GM12878 (cell line): ENCODE measurements at regions not wholly inside any gene's neighbourhood (a gene's known extent, or its start where the extent isn't known, plus 50 kb on each side); places are given as distances from the start of the nearest gene placed in this dataset.

ENCODE experiments used
- ATAC-seq: fragments of 200-7000 bp; cut with Tn5 transposase; 3 replicates; pipeline ENCODE4 v1.9.1; 2020; ENCODE audit warnings: mild to moderate bottlenecking, moderate library complexity
- BruUV-seq: library from RNA; stranded (reverse); fragments of 400-500 nt; replicated peaks from 2 replicates; lab custom pipeline; 2021; lab: Mats Ljungman, UMichigan
- CTCF ChIA-PET: fragments of 300-600 bp; sonication (Branson Sonifier 250); formaldehyde crosslinking; extraction: SDS; loops from one replicate; lab custom pipeline; 2021; ENCODE audit warnings: inconsistent platforms; lab: Yijun Ruan, JAX
- POLR2A ChIA-PET: fragments of 350-600 bp; formaldehyde crosslinking; extraction: SDS; loops from one replicate; lab custom pipeline; 2021; ENCODE audit warnings: inconsistent platforms; lab: Charles Lee
- RAD21 ChIA-PET: fragments of 300-600 bp; sonication (Branson Sonifier 250); formaldehyde crosslinking; loops from one replicate; lab custom pipeline; 2023; ENCODE audit warnings: antibody characterized with exemption; ENCODE audit not compliant: unreplicated experiment; lab: Charles Lee
- SMC1A ChIA-PET: fragments of 300-600 bp; sonication (Branson Sonifier 250); formaldehyde crosslinking; loops from one replicate; lab custom pipeline; 2023; ENCODE audit not compliant: unreplicated experiment, uncharacterized antibody; lab: Charles Lee
- DNase-seq: peaks from one replicate; pipeline ENCODE4 v3.0.0-alpha.2; 2011; ENCODE audit warnings: low read depth, low spot score
- FAIRE-seq: peaks from 3 replicates; lab custom pipeline; 2011; peaks lifted over from hg19 to GRCh38; lab: Jason Lieb, UNC
- H2AFZ ChIP-seq: 2 replicates; pipeline ENCODE4 v1.6.0; 2011; ENCODE audit warnings: low read depth, low read length, control low read depth; ENCODE audit not compliant: control insufficient read depth
- H3K27ac ChIP-seq: 2 replicates; pipeline ENCODE4 v1.5.1; 2011; ENCODE audit warnings: control low read depth; ENCODE audit not compliant: control insufficient read depth, insufficient read depth
- H3K27me3 ChIP-seq, 2 experiments: replicated peaks in 1 of 2; 2 replicates each; pipeline versions ENCODE4 v1.6.0 to v1.6.1; 2011; ENCODE audit warnings: low read length in 1 of 2; ENCODE audit not compliant: control insufficient read depth in 2 of 2, insufficient read depth in 2 of 2
- H3K36me3 ChIP-seq, 2 experiments: 2 replicates each; pipeline ENCODE4 v1.5.1; 2011; ENCODE audit warnings: low read length in 1 of 2; ENCODE audit not compliant: control insufficient read depth in 2 of 2, insufficient read depth in 2 of 2
- H3K4me1 ChIP-seq: 2 replicates; pipeline ENCODE4 v1.6.1; 2011; ENCODE audit warnings: mild to moderate bottlenecking, low read length, moderate library complexity, mixed read lengths; ENCODE audit not compliant: control insufficient read depth, insufficient read depth
- H3K4me2 ChIP-seq: 2 replicates; pipeline ENCODE4 v1.6.0; 2011; ENCODE audit warnings: control low read depth; ENCODE audit not compliant: control insufficient read depth, insufficient read depth
- H3K4me3 ChIP-seq: fragments of 200-600 bp; sonication (generic); 2 replicates; pipeline ENCODE4 v1.5.1; 2016
- H3K79me2 ChIP-seq: 2 replicates; pipeline ENCODE4 v1.6.0; 2011; ENCODE audit warnings: low read length; ENCODE audit not compliant: control insufficient read depth, insufficient read depth
- H3K9ac ChIP-seq: 2 replicates; pipeline ENCODE4 v1.8.0; 2011; ENCODE audit warnings: low read length, control low read depth, mixed read lengths; ENCODE audit not compliant: control insufficient read depth, insufficient read depth
- H3K9me3 ChIP-seq: replicated peaks from 3 replicates; pipeline ENCODE4 v1.5.1; 2011; ENCODE audit warnings: mild to moderate bottlenecking, low read length; ENCODE audit not compliant: control insufficient read depth, insufficient read depth
- H4K20me1 ChIP-seq: 2 replicates; pipeline ENCODE4 v1.6.0; 2011; ENCODE audit not compliant: control insufficient read depth, insufficient read depth
- CUX1 ChIP-seq: IDR thresholded peaks from 2 replicates; pipeline ENCODE4 v1.6.1; 2012; ENCODE audit warnings: improper control_type of control experiment, low read depth, low read length; ENCODE audit not compliant: insufficient replicate concordance
- ESRRA ChIP-seq: IDR thresholded peaks from 2 replicates; pipeline ENCODE4 v1.6.1; 2012; ENCODE audit warnings: mild to moderate bottlenecking, low read length, improper control_type of control experiment
- FOXK2 ChIP-seq: fragments of 450-650 bp; IDR thresholded peaks from 2 replicates; pipeline ENCODE4 v1.6.1; 2017; ENCODE audit warnings: mild to moderate bottlenecking, moderate library complexity
- FOXM1 ChIP-seq: IDR thresholded peaks from 2 replicates; pipeline ENCODE4 v1.6.1; 2012; ENCODE audit warnings: low read depth, mild to moderate bottlenecking, inconsistent platforms, low read length, moderate library complexity
- GATAD2B ChIP-seq: fragments of 450-650 bp; conservative IDR thresholded peaks from 2 replicates; pipeline ENCODE4 v1.6.1; 2017; ENCODE audit warnings: low read depth, mild to moderate bottlenecking, moderate library complexity
- KAT2A ChIP-seq: conservative IDR thresholded peaks from 2 replicates; pipeline ENCODE4 v1.6.1; 2011; ENCODE audit warnings: low read depth, low read length; ENCODE audit not compliant: control insufficient read depth
- MYB ChIP-seq: fragments of 150-350 bp; IDR thresholded peaks from 2 replicates; pipeline ENCODE4 v1.6.1; 2014; ENCODE audit warnings: mild to moderate bottlenecking, low read depth, low read length, borderline replicate concordance
- POLR2AphosphoS5 ChIP-seq: IDR thresholded peaks from 2 replicates; pipeline ENCODE4 v1.6.1; 2011; ENCODE audit warnings: mild to moderate bottlenecking, low read length, inconsistent platforms
- RELA ChIP-seq: fragments of 450-650 bp; IDR thresholded peaks from 2 replicates; pipeline ENCODE4 v1.8.0; 2014; ENCODE audit warnings: borderline replicate concordance; ENCODE audit not compliant: partially characterized antibody
- SMAD1 ChIP-seq: fragments of 450-650 bp; IDR thresholded peaks from 2 replicates; pipeline ENCODE4 v1.6.1; 2018; ENCODE audit warnings: mild to moderate bottlenecking, low read depth; ENCODE audit not compliant: partially characterized antibody
- SREBF2 ChIP-seq: IDR thresholded peaks from 2 replicates; pipeline ENCODE4 v1.6.1; 2012; ENCODE audit warnings: mild to moderate bottlenecking, low read length
- SUPT20H ChIP-seq: IDR thresholded peaks from 2 replicates; pipeline ENCODE4 v1.6.1; 2011; ENCODE audit warnings: low read depth, mild to moderate bottlenecking, low read length, moderate library complexity, borderline replicate concordance; ENCODE audit not compliant: control insufficient read depth
- WGBS: methylation state at CpG from one replicate; pipeline ENCODE4 v1.1.6; 2016; ENCODE audit warnings: low lambda C conversion rate; ENCODE audit not compliant: insufficient replicate concordance, insufficient coverage; ENCODE audit errors: missing lambda C conversion rate; 5-methylcytosine and 5-hydroxymethylcytosine counted together
- in situ Hi-C: fragments of 300-500 bp; cut with MboI; formaldehyde crosslinking; loops from 9 replicates; pipeline ENCODE4 v1.14.3; 2018; ENCODE audit warnings: mixed read lengths
- intact Hi-C: fragments of 100-400 bp; cut with micrococcal nuclease; formaldehyde crosslinking; loops from one replicate; pipeline ENCODE4 v1.14.2; 2022; ENCODE audit not compliant: unreplicated experiment

GRCh38 chr14:98782062-98782461 is 489.9 kb downstream of the BCL11B start:
- in situ Hi-C loops (no loop called here), intact Hi-C loops (no loop called here)
- Histone ChIP-seq H3K4me3 (no peak overlapping the region), H3K36me3 (no peaks in the 10 kb centered on the region), H3K9me3 (no peaks in the 10 kb centered on the region; the same call in 2 of the 3 replicates), H3K4me2 (no peak overlapping the region), H2AFZ (no peak overlapping the region), H3K4me1 (no peaks in the 10 kb centered on the region), H3K27ac (no peak overlapping the region), H4K20me1 (no peaks in the 10 kb centered on the region), H3K27me3 (no peaks in the 10 kb centered on the region), H3K9ac (no peak overlapping the region), H3K79me2 (no peaks in the 10 kb centered on the region)
- ChIA-PET RAD21 (no interaction called here), CTCF (no interaction called here), POLR2A (no interaction called here), SMC1A (no interaction called here)
- ATAC-seq: no peak
- DNase-seq: no peak
- FAIRE-seq: no peak
- WGBS: 21% methylated on average over 5 of the region's 5 CpGs
- no TSS peak for BruUV-seq
- no peak for TF ChIP-seq SMAD1
- no peak for TF ChIP-seq FOXK2

- H3K4me1 ChIP-seq: no peaks in the 10 kb centered on the region
- intact Hi-C loops (no loop called here), in situ Hi-C loops (no loop called here)
- RAD21 ChIA-PET: no interaction called here
- H3K9ac ChIP-seq: no peak overlapping the region
- no peaks in the 10 kb centered on the region for H3K36me3 ChIP-seq
- H3K4me2 ChIP-seq: no peak overlapping the region
- CTCF ChIA-PET: no interaction called here
- H3K9me3 ChIP-seq: no peaks in the 10 kb centered on the region; the same call in 2 of the 3 replicates
- no peak overlapping the region for H3K27ac ChIP-seq
- no TSS peak for BruUV-seq
- ATAC-seq (no peak), DNase-seq (no peak), FAIRE-seq (no peak)
- 34% methylated on average over 6 of the region's 6 CpGs for WGBS
- H3K27me3 ChIP-seq: no peaks in the 10 kb centered on the region
- SMC1A ChIA-PET: no interaction called here
- no peaks in the 10 kb centered on the region for H4K20me1 ChIP-seq
- POLR2A ChIA-PET: no interaction called here
- H3K79me2 ChIP-seq: no peaks in the 10 kb centered on the region
- no peak overlapping the region for H2AFZ ChIP-seq
- no peak overlapping the region for H3K4me3 ChIP-seq
- TF ChIP-seq MYB (no peak), POLR2AphosphoS5 (no peak), GATAD2B (no peak), FOXM1 (no peak), KAT2A (no peak), SUPT20H (no peak), ESRRA (no peak), RELA (no peak), SREBF2 (no peak), CUX1 (no peak)
These were observed 486.4 kb downstream of the BCL11B start for GRCh38 chr14:98785578-98785977.
